T47D (cell line): ENCODE measurements at regions not wholly inside any gene's neighbourhood (a gene's known extent, or its start where the extent isn't known, plus 50 kb on each side); places are given as distances from the start of the nearest gene placed in this dataset.
A peak's percentile ranks its signal among the peaks of the same experiment; 100 is the strongest.
"Not testable (repeated sequence)": the region's sequence is repeated elsewhere in the genome, so short reads cannot be mapped to it uniquely, and the experiment has no call there.

Source experiments
- DNase-seq, 2 experiments: peaks; one replicate each; pipeline versions ENCODE4 v3.0.0 to v3.0.0-alpha.2; 2011 to 2012; ENCODE audit warnings: low read depth in 1 of 2, low spot score in 1 of 2
- JUND ChIP-seq: IDR thresholded peaks from 2 replicates; pipeline ENCODE4 v1.6.1; 2012; ENCODE audit warnings: low read depth
- in situ Hi-C: cut with HindIII; loops from 2 replicates; pipeline ENCODE4 v1.10.0; 2016; ENCODE audit warnings: low sequenced_read_pairs, low pct_unique_long_range_greater_than_20kb

DNA sequence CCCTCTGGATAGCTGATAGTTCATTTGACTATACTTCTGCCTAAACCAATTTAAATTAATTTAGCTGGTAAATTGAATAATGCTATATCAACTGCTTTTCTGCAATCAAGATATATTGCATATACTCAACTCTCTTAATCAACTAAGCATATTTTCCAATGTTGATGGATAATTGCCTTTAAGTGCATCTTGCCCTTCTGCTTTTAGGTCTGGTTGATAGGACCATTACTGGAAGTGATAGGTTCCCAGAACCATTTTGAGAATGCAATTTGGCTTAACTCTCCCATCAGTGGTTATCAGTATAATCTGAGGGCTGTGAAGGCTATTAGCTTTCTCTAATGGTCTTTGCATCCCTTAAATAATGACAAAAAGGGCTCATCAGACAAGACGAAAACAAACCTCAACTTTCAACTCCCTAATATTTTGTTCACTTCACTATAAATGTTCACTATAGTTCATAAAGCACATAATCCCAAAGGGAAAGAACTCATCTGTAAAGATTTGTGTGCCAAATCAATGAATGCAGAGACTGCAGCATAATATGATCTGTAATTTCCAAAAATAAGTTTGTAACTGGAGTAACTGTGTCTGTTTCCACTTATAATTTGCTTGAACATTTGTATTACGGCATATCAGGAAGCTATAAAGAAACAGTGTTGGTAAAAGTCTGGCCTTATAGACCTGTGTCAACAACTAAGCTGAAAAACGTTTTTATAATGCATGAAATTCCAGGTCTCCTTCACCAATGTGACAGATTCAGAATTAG lies 273.6 kb downstream of the FBXO8 start:
- in situ Hi-C loops, result no loop called here
- DNase-seq, result no peak
- TF ChIP-seq JUND, result no peak

DNA sequence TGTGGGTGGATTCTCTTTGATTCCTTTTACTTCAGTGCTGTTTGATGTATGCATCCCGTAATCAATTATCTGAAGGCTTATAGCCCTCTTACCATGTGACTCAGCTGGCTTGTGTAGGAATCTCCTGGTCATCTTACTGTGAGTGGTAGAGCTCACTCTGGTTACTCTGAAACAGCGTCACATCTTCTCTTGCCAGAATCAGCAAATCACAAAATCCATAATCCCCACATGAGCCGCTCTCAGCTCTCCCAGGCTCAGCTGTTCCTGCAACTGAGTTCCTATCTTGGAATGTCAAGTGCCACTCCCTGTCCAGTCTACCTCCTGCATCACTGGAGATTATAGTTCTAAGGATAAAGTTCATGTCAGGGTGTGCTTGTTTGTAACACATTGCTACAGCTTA lies 278.0 kb downstream of the FBXO8 start:
- no peak for TF ChIP-seq JUND
- in situ Hi-C loops, result no loop called here
- DNase-seq, result no peak

GRCh38 chr4:173998471-173999144 lies 284.9 kb downstream of the FBXO8 start:
- in situ Hi-C loops, result no loop called here
- DNase-seq, result no peak
- TF ChIP-seq JUND, result no peak

- in situ Hi-C loops, DNase-seq: not testable (repeated sequence)
These were observed 287.7 kb downstream of the FBXO8 start for GRCh38 chr4:173995779-173996178.

DNA sequence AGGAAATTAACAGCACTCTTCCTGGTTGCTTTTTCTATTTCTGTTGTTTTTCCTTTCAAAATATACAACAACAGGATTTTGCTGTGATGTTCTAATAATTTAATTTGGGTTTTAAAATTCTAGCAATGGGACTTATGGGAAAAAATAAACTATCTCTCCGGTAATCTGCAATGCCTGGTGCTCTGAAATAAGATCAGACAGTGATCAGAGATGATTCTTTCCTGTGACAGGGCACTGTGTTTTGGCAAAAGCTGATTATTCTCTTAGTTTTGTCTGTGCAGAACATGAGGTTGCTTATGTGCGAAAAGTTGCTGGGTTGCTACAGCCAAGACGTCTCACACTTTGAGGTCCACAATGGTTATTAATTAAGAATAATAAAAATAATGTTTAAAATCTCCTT lies 291.7 kb downstream of the FBXO8 start:
- TF ChIP-seq JUND, result no peak

GRCh38 chr4:173991316-173991715 lies 292.2 kb downstream of the FBXO8 start:
- no peak for TF ChIP-seq JUND
- DNase-seq, result no peak
- in situ Hi-C loops, result no loop called here

More for the DNA sequence above, 291.7 kb downstream of the FBXO8 start:
- in situ Hi-C loops, result no loop called here
- no peak for DNase-seq

DNA sequence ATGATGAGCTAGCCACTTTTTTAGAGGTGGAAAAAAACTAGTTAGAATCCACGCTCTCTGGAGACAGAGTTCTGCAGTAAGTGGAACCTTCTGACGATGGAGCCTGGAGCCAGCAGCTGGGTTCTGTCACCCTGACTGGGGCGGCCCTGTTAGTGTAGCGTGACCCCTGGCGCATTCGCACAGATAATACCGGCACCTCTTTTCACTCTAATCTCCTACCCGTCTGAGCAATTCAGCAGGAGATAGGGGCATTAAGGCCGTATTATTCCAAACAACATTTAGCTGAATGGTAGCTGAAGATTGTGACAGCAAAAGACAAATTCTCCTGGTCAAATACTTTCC lies 292.6 kb downstream of the FBXO8 start:
- no peak for DNase-seq
- in situ Hi-C loops, result no loop called here
- TF ChIP-seq JUND, result no peak

DNA sequence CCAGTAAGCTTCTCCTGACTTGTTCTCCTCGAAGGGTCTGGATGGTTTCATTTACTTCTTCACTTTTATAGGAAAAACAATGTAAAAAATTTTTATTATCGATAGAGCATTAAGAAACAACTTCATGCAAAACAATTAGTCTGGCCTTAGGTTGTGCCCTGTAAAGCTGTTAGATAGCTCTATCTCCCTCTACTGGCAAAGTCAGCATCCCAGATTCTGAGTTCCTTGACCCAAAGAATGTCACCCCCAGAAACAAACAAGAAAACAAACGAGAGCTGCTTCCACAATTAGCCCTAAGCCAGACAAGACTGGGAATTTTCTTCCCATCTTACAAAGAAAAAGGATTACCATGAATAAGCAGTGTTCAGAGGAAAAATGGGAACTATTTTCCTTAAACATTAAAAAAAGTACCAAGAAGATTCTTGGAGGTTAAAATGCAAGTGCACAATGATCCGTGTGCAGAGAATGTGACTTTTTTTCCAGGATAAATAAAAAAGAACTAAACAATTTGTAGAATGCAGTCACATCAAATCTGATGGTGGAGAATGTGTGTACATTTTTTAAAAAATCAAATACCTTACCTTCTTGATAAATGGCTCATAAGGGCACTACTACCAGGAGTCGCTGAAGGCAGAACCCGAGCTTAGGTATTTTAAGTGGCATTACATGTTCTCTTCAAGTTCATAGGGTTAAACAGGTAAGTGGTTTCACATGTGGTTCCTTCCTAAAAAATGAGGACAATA lies 293.2 kb downstream of the FBXO8 start:
- in situ Hi-C loops, result no loop called here

GRCh38 chr4:173963523-173963922 lies 319.9 kb downstream of the FBXO8 start:
- in situ Hi-C loops, DNase-seq: not testable (repeated sequence)

More for the DNA sequence above, 293.2 kb downstream of the FBXO8 start:
- TF ChIP-seq JUND, result no peak
- DNase-seq, result peak in 1 of 2 experiments; percentile 38

DNA sequence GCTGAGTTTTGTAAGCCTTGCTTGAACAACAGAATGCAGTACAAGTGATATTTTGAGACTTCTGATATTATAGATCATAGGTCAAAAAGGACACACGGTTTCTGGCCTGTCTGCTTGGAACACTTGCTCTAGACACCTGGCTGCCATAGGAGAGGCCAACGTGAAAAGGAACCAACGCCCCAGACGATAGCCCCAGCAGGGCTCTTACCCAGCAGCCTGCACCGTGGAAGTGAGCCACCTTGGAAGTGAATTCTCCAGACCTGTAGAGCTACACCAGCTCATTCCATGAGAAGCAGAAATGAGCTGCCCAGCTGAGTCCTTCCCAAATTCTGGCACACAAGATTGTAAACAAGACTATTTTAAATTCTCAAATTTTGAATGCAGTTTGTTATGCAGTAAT lies 323.1 kb downstream of the FBXO8 start:
- no peak for DNase-seq
- in situ Hi-C loops, result no loop called here
- TF ChIP-seq JUND, result no peak

GRCh38 chr4:173958445-173958844 lies 325.0 kb downstream of the FBXO8 start:
- no peak for TF ChIP-seq JUND
- in situ Hi-C loops, result no loop called here
- no peak for DNase-seq

- TF ChIP-seq JUND, result no peak
- no peak for DNase-seq
- in situ Hi-C loops, result no loop called here
These were observed 339.9 kb downstream of the FBXO8 start for GRCh38 chr4:173943547-173943946.

DNA sequence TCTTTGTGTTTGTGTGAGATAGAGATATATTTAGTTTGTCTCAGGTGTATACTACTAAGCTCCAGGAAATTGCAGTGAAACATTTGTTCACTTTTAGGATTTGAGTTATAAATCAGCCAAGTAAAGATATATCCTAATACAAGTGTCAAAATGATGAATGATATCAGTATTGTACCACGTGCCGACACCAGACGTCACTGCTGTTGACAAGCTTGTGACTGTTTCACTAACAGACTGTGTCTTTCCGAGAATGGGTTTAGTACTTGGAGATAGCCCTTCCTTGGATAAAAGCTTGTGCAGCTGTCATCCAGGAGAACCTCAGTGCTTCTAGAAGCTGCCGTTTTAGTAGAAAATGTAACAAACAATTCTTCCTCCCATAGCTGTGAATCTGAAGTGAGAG lies 343.3 kb downstream of the FBXO8 start:
- DNase-seq, result no peak
- no peak for TF ChIP-seq JUND
- in situ Hi-C loops, result no loop called here
